SU-DHL-6 (cell line): ENCODE measurements at regions not wholly inside any gene's neighbourhood (a gene's known extent, or its start where the extent isn't known, plus 50 kb on each side); places are given as distances from the start of the nearest gene placed in this dataset.

Experiments
- H2AFZ ChIP-seq: fragments of 200-600 bp; sonication (generic); 2 replicates; pipeline ENCODE4 v1.6.1; 2014; ENCODE audit warnings: low read depth, mild to moderate bottlenecking, moderate library complexity, mixed read lengths, antibody characterized with exemption, low read length; ENCODE audit not compliant: severe bottlenecking
- H3F3A ChIP-seq: fragments of 200-600 bp; shearing (Covaris generic); 2 replicates; pipeline ENCODE4 v1.6.0; 2016; ENCODE audit warnings: antibody characterized with exemption, mild to moderate bottlenecking; ENCODE audit not compliant: insufficient read depth
- H3K27ac ChIP-seq: fragments of 200-600 bp; sonication (generic); 2 replicates; pipeline ENCODE4 v1.5.1; 2016; ENCODE audit warnings: low read depth, mild to moderate bottlenecking, low read length, moderate library complexity, mixed read lengths
- H3K27me3 ChIP-seq: fragments of 200-600 bp; sonication (generic), shearing (Covaris generic); 2 replicates; pipeline ENCODE4 v1.6.0; 2014; ENCODE audit warnings: mild to moderate bottlenecking, low read length
- H3K36me3 ChIP-seq: fragments of 200-600 bp; sonication (generic); 2 replicates; pipeline ENCODE4 v1.6.1; 2014; ENCODE audit warnings: mild to moderate bottlenecking, low read length, mixed read lengths
- H3K4me2 ChIP-seq: fragments of 300-600, 200-600 bp; shearing (Covaris generic), sonication (generic); 2 replicates; pipeline ENCODE4 v1.6.0; 2014; ENCODE audit warnings: low read length, low read depth, mild to moderate bottlenecking; ENCODE audit not compliant: poor library complexity, severe bottlenecking
- H3K4me3 ChIP-seq: fragments of 200-600 bp; sonication (generic); 2 replicates; pipeline ENCODE4 v1.5.1; 2014; ENCODE audit warnings: antibody characterized with exemption, low read length, mild to moderate bottlenecking, mixed read lengths; ENCODE audit not compliant: insufficient read depth, poor library complexity, severe bottlenecking
- H3K79me2 ChIP-seq: fragments of 200-600 bp; sonication (generic); 2 replicates; pipeline ENCODE4 v1.6.1; 2014; ENCODE audit warnings: mild to moderate bottlenecking, low read length, moderate library complexity; ENCODE audit not compliant: insufficient read depth
- H3K9ac ChIP-seq: fragments of 200-600 bp; sonication (generic); 2 replicates; pipeline ENCODE4 v1.7.0; 2014; ENCODE audit warnings: mild to moderate bottlenecking, low read length
- H3K9me2 ChIP-seq: fragments of 200-600 bp; sonication (generic); replicated peaks from 2 replicates; pipeline ENCODE4 v1.6.1; 2014; ENCODE audit warnings: low read length; ENCODE audit not compliant: insufficient read depth
- H3K9me3 ChIP-seq: fragments of 200-600 bp; sonication (generic); 2 replicates; pipeline ENCODE4 v1.6.1; 2014; ENCODE audit warnings: low read length, mixed read lengths; ENCODE audit not compliant: insufficient read depth
- H4K20me1 ChIP-seq: fragments of 200-600 bp; sonication (generic); 2 replicates; pipeline ENCODE4 v1.6.1; 2014; ENCODE audit warnings: low read depth, mild to moderate bottlenecking, antibody characterized with exemption, low read length, moderate library complexity, mixed read lengths
- EZH2phosphoT487 ChIP-seq: fragments of 200-600 bp; sonication (generic), shearing (Covaris generic); conservative IDR thresholded peaks from 2 replicates; pipeline ENCODE4 v1.6.1; 2018; ENCODE audit warnings: mild to moderate bottlenecking, antibody characterized with exemption, low read length, moderate library complexity, mixed read lengths
- TF ChIP-seq, protein P1 (sequence below): fragments of 200-600 bp; sonication (generic); IDR thresholded peaks from one replicate; pipeline ENCODE4 v1.5.1; 2017; ENCODE audit warnings: antibody characterized with exemption, mild to moderate bottlenecking, low read length, moderate library complexity; ENCODE audit not compliant: insufficient read depth, poor library complexity, severe bottlenecking

DNA sequence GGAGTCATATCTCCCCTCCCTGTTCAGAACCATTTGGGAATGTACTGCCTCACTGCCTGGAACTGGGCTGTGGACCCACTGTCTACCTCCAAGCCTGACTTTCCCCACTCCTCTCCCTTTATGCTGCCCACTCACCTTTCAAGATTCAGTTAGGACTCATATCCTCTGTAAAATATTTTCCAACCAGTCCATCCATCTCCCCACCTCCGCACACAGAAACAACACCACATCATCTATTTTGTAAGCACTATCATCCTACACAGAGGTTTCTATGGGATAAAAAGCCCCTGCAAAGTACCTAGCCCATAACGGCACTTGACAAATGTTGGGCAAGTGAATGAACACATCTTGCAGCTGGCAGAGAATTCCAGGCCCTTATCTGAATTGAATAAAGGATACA, 250.8 kb downstream of the ANAPC1 start:
- Histone ChIP-seq H4K20me1 (no peaks in the 10 kb centered on the region), H3F3A (no peaks in the 10 kb centered on the region), H3K4me3 (no peak overlapping the region), H3K79me2 (no peaks in the 10 kb centered on the region), H3K9ac (no peak overlapping the region), H3K9me2 (no peaks in the 10 kb centered on the region), H2AFZ (no peak overlapping the region), H3K27ac (no peak overlapping the region), H3K36me3 (no peaks in the 10 kb centered on the region), H3K9me3 (no peaks in the 10 kb centered on the region), H3K4me2 (no peak overlapping the region), H3K27me3 (no peaks in the 10 kb centered on the region)
- TF ChIP-seq EZH2phosphoT487, result no peak
- TF ChIP-seq, protein P1, sequence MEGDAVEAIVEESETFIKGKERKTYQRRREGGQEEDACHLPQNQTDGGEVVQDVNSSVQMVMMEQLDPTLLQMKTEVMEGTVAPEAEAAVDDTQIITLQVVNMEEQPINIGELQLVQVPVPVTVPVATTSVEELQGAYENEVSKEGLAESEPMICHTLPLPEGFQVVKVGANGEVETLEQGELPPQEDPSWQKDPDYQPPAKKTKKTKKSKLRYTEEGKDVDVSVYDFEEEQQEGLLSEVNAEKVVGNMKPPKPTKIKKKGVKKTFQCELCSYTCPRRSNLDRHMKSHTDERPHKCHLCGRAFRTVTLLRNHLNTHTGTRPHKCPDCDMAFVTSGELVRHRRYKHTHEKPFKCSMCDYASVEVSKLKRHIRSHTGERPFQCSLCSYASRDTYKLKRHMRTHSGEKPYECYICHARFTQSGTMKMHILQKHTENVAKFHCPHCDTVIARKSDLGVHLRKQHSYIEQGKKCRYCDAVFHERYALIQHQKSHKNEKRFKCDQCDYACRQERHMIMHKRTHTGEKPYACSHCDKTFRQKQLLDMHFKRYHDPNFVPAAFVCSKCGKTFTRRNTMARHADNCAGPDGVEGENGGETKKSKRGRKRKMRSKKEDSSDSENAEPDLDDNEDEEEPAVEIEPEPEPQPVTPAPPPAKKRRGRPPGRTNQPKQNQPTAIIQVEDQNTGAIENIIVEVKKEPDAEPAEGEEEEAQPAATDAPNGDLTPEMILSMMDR, result no peak

DNA sequence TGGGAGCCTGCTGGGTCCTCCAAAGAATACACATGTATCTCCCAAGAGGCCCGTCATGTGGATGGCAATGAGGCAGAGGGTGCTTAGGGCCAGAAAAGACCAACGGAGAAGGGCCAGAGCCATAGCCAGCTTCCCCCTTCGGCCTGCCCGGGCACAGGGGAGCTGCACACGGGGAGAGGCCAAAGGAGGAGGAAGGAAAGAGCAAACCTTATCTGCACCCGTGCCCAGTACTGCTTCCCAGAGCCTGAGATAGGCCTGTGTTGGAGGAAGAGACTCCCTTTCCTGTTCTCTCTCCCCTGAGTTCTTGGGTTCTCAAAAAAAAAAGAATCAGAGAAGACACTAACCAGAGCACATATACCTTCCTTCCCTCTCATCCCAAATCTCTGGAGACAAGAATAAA, 250.3 kb downstream of the ANAPC1 start:
- Histone ChIP-seq H4K20me1 (no peaks in the 10 kb centered on the region), H3K9me3 (no peaks in the 10 kb centered on the region), H3K4me2 (no peak overlapping the region), H3K79me2 (no peaks in the 10 kb centered on the region), H3K36me3 (no peaks in the 10 kb centered on the region), H3K4me3 (no peak overlapping the region), H3K27me3 (no peaks in the 10 kb centered on the region), H3F3A (no peaks in the 10 kb centered on the region), H3K27ac (no peak overlapping the region), H3K9ac (no peak overlapping the region), H3K9me2 (no peaks in the 10 kb centered on the region), H2AFZ (no peak overlapping the region)
- no peak for TF ChIP-seq EZH2phosphoT487
- TF ChIP-seq, protein P1, result no peak

DNA sequence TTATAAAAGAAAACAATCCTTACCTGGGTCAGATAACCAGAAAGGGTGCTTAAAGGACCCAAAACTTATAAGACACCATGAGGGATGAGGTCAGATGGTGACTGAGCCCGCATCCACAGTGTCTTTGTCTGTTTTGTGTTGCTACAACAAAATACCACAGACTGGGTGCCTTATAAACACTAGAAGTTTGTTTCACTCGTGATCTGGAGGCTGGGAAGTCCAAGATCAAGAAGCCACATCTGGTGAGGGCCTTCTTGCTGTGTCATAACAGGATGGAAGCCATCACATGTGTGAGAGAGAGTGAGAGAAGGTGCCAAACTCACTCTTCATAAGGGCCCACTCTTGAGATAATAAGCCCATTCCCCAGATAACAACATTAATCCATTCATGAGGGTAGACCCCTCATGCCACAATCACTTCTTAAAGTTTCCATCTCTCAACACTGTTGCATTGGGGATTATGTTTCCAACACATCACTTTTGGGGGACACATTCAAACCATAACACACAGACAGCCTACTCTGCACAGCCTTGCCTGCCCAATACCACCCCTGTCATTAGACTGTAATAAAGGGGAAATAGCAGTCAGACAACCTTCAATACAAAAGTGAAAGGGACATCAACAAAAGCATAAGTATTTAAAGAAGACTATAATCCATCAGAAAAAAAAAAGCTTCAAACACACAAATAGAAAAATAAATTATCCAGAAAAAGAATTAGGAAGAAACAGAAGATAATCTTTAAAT, 249.8 kb downstream of the ANAPC1 start:
- Histone ChIP-seq H3K4me3 (no peak overlapping the region), H3F3A (no peaks in the 10 kb centered on the region), H2AFZ (no peak overlapping the region), H3K27ac (no peak overlapping the region), H3K9ac (no peak overlapping the region), H3K9me3 (no peaks in the 10 kb centered on the region), H3K4me2 (no peak overlapping the region), H4K20me1 (no peaks in the 10 kb centered on the region), H3K36me3 (no peaks in the 10 kb centered on the region), H3K9me2 (no peaks in the 10 kb centered on the region), H3K79me2 (no peaks in the 10 kb centered on the region), H3K27me3 (no peaks in the 10 kb centered on the region)
- TF ChIP-seq, protein P1, result no peak
- TF ChIP-seq EZH2phosphoT487, result no peak
